ENCODE measurements at regions not wholly inside any gene's neighbourhood (a gene's known extent, or its start where the extent isn't known, plus 50 kb on each side); places are given as distances from the start of the nearest gene placed in this dataset.

- H3K27ac ChIP-seq, result no peak overlapping the region
- H3K9me3 ChIP-seq, result no peaks in the 10 kb centered on the region
- intact Hi-C loops (cut with DNase I), result no loop called here
- TF ChIP-seq POLR2A (IDR thresholded peaks at IDR 0.05) (no peak), CTCF (IDR thresholded peaks at IDR 0.05) (no peak)
- no peak overlapping the region for H3K4me3 ChIP-seq (replicated peaks in 1 of 3)
- H3K27me3 ChIP-seq, result no peaks in the 10 kb centered on the region
- no peaks in the 10 kb centered on the region for H3K36me3 ChIP-seq
- 60 to 65% methylated on average over 3 of the region's 3 CpGs for WGBS, 2 donors
- no peaks in the 10 kb centered on the region for H3K4me1 ChIP-seq
- DNase-seq, result no peak
Observed at GRCh38 chr14:85953265-85953664, 423.3 kb downstream of the FLRT2 start.

DNA sequence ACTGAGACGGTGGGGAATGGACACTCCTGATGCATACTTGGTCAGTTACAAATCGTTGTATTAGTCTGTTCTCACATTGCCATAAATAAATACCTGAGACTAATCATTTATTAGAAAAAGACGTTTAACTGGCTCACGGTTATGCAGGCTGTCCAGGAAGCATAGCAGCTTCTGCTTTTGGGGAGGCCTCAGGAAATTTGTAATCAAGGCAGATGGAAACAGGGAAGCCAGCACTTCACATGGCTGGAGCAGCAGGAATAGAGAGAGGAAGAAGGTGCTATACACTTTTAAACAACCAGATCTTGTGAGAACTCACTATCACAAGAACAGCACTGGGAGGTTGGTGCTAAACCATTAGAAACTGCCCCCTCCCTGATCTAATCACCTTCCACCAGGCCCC lies 418.2 kb downstream of the FLRT2 start:
- Histone ChIP-seq H3K36me3 (no peaks in the 10 kb centered on the region), H3K27ac (no peak overlapping the region), H3K27me3 (no peaks in the 10 kb centered on the region), H3K4me3 (replicated peaks in 1 of 3) (no peak overlapping the region), H3K4me1 (no peaks in the 10 kb centered on the region), H3K9me3 (no peaks in the 10 kb centered on the region)
- no peak for TF ChIP-seq POLR2A (IDR thresholded peaks at IDR 0.05)
- no peak for TF ChIP-seq CTCF (IDR thresholded peaks at IDR 0.05)
- intact Hi-C loops (cut with DNase I), result no loop called here
- WGBS, 2 donors, result 70 to 78% methylated on average over 4 of the region's 4 CpGs
- no peak for DNase-seq

DNA sequence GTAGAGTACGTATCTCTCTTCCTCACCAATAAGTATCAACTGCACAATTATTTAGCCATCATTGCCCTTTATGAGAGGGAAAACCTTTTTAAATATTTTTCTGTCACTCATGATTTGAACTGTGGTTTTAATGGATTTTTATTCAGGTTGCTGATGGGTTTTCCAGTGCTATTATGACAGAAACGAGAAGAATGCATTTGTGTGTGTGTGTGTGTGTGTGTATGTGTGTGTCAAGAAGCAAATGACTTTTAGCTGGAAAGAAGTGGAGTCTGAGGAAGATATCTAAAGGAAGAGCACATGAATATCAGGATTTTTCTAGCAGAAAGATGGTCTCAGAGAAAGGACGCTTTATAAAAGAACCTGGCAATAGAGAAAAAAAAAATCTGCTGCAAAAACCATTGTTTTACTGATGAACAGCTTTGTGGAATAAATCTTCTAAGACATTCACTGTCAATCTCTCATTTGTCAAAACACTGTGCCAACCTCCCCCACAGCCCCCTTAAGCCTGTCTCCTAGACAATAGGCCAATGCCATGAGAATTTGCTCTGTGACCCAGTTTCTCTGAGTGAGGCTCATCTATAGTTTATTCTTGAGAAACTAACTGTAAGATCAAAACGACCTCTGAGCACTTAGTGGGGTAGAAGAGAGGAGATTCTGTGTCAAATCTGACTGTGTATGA lies 417.7 kb downstream of the FLRT2 start:
- no peak for TF ChIP-seq POLR2A (IDR thresholded peaks at IDR 0.05)
- no peak for TF ChIP-seq CTCF (IDR thresholded peaks at IDR 0.05)
- Histone ChIP-seq H3K4me1 (no peaks in the 10 kb centered on the region), H3K27me3 (no peaks in the 10 kb centered on the region), H3K4me3 (replicated peaks in 1 of 3) (no peak overlapping the region), H3K36me3 (no peaks in the 10 kb centered on the region), H3K27ac (no peak overlapping the region), H3K9me3 (no peaks in the 10 kb centered on the region)
- 67 to 72% methylated on average over 4 of the region's 4 CpGs for WGBS, 2 donors
- intact Hi-C loops (cut with DNase I), result no loop called here
- no peak for DNase-seq

GRCh38 chr14:85943192-85943591 lies 413.2 kb downstream of the FLRT2 start:
- no peak for DNase-seq
- intact Hi-C loops (cut with DNase I), result no loop called here
- H3K27me3 ChIP-seq, result no peaks in the 10 kb centered on the region
- WGBS, 2 donors, result 93 to 95% methylated on average over 1 of the region's 1 CpG
- no peaks in the 10 kb centered on the region for H3K4me1 ChIP-seq
- TF ChIP-seq CTCF (IDR thresholded peaks at IDR 0.05) (no peak), POLR2A (IDR thresholded peaks at IDR 0.05) (no peak)
- no peak overlapping the region for H3K27ac ChIP-seq
- no peaks in the 10 kb centered on the region for H3K9me3 ChIP-seq
- no peak overlapping the region for H3K4me3 ChIP-seq (replicated peaks in 1 of 3)
- no peaks in the 10 kb centered on the region for H3K36me3 ChIP-seq

DNA sequence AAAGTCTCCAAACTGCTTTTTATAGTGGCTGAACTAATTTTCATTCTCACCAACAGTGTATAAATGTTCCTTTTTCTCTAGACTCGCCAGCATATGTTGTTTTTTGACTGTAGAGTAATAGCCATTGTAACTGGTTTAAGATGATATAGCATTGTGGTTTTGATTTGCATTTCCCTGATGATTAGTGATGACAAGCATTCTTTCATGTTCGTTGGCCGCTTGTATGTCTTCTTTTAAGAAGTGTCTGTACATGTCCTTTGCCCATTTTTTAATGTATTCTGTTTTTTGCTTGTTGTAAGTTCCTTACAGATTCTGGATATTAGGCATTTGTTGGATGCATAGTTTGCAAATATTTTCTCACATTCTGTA lies 404.9 kb downstream of the FLRT2 start:
- WGBS, 2 donors, result 72 to 75% methylated on average over 3 of the region's 3 CpGs
- peak overlapping the region in 2 of 3 donors; percentile 17 to 58 for H3K27ac ChIP-seq

More for the DNA sequence above, 404.9 kb downstream of the FLRT2 start:
- Histone ChIP-seq H3K4me1 (no peaks in the 10 kb centered on the region), H3K4me3 (replicated peaks in 1 of 3) (no peak overlapping the region), H3K36me3 (no peaks in the 10 kb centered on the region), H3K27me3 (no peaks in the 10 kb centered on the region), H3K9me3 (no peaks in the 10 kb centered on the region)
- TF ChIP-seq CTCF (IDR thresholded peaks at IDR 0.05), result no peak
- no peak for TF ChIP-seq POLR2A (IDR thresholded peaks at IDR 0.05)
- DNase-seq, result no peak
- intact Hi-C loops (cut with DNase I), result no loop called here

Data from thyroid gland (tissue), 4 donors.